Astrocyte of the cerebellum (primary cell): ENCODE measurements at regions not wholly inside any gene's neighbourhood (a gene's known extent, or its start where the extent isn't known, plus 50 kb on each side); places are given as distances from the start of the nearest gene placed in this dataset.

Source experiments
- DNase-seq: peaks from one replicate; pipeline ENCODE4 v3.0.0-alpha.2; 2011; ENCODE audit warnings: low read depth
- H3K4me3 ChIP-seq: 2 replicates; pipeline ENCODE4 v1.5.1; 2011; ENCODE audit warnings: mild to moderate bottlenecking, low read depth, low read length, moderate library complexity
- in situ Hi-C: cut with HindIII; loops from 2 replicates; pipeline ENCODE4 v1.10.0; 2017; ENCODE audit warnings: low sequenced_read_pairs
- TF ChIP-seq, protein P1 (sequence below): IDR thresholded peaks from 2 replicates; pipeline ENCODE4 v1.5.1; 2012; ENCODE audit warnings: low read length, low read depth, moderate library complexity, mild to moderate bottlenecking; ENCODE audit errors: missing control alignments

DNA sequence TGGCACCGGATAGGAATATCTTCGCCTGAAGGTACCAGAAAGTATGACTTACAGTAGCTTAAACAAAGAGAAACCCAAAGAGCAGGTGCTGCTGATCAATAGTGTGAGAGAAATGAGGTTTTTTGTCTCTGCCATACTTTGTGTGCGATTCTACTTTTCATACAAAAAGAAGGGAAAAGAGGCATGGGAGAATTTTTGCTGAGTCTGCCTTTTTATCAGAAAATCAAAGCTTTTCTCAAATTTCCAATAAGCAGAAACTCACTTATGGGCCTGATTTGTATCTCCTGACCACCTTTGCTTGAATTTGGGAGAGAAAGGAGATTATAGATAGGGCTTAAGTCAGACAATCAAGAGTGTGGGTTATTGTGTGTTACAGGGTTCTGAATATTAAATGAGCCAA is 65.5 kb upstream of the TAF11L2 start:
- in situ Hi-C loops, result no loop called here
- TF ChIP-seq, protein P1, sequence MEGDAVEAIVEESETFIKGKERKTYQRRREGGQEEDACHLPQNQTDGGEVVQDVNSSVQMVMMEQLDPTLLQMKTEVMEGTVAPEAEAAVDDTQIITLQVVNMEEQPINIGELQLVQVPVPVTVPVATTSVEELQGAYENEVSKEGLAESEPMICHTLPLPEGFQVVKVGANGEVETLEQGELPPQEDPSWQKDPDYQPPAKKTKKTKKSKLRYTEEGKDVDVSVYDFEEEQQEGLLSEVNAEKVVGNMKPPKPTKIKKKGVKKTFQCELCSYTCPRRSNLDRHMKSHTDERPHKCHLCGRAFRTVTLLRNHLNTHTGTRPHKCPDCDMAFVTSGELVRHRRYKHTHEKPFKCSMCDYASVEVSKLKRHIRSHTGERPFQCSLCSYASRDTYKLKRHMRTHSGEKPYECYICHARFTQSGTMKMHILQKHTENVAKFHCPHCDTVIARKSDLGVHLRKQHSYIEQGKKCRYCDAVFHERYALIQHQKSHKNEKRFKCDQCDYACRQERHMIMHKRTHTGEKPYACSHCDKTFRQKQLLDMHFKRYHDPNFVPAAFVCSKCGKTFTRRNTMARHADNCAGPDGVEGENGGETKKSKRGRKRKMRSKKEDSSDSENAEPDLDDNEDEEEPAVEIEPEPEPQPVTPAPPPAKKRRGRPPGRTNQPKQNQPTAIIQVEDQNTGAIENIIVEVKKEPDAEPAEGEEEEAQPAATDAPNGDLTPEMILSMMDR, result no peak
- no peak overlapping the region for H3K4me3 ChIP-seq
- no peak for DNase-seq

DNA sequence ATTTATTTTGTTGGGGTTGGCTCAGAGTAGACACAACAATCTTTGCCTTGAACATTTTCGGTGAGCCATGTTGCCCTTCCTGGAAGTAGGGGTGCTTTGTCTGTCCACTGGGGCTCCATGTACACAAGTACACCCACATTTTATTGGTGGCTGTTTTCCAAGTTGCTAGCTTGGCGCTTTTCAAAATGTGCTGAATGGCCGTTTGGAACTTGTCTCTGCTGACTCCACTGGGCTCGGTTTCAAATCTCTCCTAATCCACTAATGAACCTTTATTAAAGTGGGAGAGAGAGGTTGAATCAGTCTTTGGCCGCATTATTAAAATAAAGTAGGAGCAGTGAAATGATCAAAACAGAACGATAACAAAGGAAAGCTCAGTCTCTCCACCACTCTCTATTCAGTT is 64.6 kb upstream of the TAF11L2 start:
- no peak for DNase-seq
- H3K4me3 ChIP-seq, result no peak overlapping the region
- TF ChIP-seq, protein P1, result no peak
- in situ Hi-C loops, result no loop called here

DNA sequence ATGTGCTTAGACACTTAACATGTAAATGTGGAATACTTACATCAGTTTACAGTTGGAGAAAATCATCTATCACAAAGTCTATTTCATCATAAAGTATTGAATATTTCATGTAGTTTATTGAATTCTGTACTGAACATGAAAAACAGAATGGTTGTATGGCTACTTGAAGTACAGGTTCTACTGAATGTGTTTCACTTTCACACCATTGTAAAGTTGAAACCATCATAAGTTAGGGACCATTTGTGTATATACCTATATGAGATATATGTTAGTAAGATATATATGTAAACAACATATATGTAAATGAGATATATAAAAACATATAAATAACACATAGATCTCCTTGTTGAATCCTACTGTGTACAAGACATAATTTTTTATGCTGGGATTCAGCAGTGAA is 63.0 kb upstream of the TAF11L2 start:
- TF ChIP-seq, protein P1, result no peak
- no peak for DNase-seq
- in situ Hi-C loops, result no loop called here
- no peak overlapping the region for H3K4me3 ChIP-seq

DNA sequence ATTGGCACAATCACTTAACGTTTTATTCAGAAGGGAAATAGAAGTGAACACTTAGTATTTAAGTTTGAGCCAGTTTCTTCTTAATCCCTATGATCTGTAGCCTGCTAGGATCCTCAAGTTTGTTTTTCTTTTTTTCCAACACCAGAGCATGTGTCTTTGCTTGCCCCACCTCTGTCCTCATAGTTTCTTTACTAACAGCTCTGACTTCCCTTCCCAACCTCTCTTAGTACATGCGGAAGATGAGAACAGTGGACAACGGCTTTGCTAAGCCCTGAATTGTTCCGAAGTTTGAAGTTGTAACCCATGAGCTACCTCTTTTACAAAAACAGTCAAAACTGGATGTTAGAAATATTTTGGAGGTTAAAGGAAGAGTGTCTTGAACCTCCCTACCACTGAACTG is 61.7 kb upstream of the TAF11L2 start:
- no peak overlapping the region for H3K4me3 ChIP-seq
- TF ChIP-seq, protein P1, result no peak
- DNase-seq, result no peak
- in situ Hi-C loops, result no loop called here

DNA sequence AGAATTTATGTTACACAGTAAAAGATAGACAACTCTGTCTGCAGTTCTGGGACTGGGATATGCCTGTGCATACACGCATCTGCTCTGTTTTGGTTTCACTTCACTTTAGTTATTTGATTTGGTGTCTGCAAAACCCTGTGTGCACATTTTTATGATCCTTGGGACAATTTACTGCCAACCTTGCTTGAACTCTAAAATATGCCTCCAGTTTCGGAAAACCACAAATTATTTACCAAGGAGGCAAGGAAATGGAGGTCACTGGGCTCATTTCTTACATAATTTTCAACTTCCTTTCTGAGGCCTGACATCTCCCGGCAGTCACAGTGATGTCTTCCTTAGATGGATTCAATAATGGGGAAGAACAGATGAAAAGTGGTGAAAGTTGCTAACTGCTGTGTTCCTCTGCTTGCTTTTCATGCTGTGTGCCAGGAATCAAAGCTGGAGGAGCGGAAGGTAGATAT is 61.2 kb upstream of the TAF11L2 start:
- in situ Hi-C loops, result no loop called here
- DNase-seq, result no peak
- H3K4me3 ChIP-seq, result no peak overlapping the region
- TF ChIP-seq, protein P1, result no peak

DNA sequence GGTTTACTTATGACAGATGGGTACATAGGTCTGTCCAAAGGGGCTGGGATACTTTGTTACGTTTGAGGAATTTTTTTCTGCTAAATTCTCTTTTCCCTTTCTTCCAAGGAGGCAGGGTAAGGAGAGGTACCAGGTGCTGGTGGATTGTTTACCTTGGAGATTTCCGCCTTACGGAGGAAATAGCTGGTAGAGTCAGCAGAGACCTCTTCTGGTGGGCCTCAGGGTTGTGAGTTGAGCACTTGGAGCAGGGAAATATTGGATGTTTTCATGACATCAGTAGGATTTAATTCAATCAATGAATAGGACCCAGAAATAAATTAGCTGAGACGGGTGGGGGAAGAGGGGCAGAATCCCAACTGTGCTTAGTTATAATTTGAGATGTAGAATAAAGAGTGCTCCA is 60.0 kb upstream of the TAF11L2 start:
- TF ChIP-seq, protein P1, result no peak
- H3K4me3 ChIP-seq, result no peak overlapping the region
- no peak for DNase-seq
- in situ Hi-C loops, result no loop called here

DNA sequence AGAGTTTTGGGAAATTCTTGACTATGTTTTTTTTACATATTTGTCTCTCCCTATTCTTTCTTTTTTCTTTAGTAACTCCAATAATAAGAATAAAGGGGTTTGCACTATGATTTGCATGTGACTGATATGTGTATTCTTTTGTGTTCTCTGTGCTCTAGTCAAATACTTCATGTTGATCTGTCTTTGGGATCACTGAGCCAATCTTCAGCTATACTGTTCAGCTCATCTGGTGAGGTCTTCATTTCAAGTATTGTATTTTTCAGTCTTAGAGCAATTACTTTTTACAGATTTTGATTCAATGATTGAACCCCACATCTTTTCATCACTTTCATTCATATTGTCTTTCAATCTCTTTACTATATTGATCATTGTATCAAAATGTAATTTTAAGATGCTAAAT is 58.1 kb upstream of the TAF11L2 start:
- no peak for DNase-seq
- TF ChIP-seq, protein P1, result no peak
- H3K4me3 ChIP-seq, result no peak overlapping the region
- in situ Hi-C loops, result no loop called here
